ENCODE measurements at regions not wholly inside any gene's neighbourhood (a gene's known extent, or its start where the extent isn't known, plus 50 kb on each side); places are given as distances from the start of the nearest gene placed in this dataset.

DNA sequence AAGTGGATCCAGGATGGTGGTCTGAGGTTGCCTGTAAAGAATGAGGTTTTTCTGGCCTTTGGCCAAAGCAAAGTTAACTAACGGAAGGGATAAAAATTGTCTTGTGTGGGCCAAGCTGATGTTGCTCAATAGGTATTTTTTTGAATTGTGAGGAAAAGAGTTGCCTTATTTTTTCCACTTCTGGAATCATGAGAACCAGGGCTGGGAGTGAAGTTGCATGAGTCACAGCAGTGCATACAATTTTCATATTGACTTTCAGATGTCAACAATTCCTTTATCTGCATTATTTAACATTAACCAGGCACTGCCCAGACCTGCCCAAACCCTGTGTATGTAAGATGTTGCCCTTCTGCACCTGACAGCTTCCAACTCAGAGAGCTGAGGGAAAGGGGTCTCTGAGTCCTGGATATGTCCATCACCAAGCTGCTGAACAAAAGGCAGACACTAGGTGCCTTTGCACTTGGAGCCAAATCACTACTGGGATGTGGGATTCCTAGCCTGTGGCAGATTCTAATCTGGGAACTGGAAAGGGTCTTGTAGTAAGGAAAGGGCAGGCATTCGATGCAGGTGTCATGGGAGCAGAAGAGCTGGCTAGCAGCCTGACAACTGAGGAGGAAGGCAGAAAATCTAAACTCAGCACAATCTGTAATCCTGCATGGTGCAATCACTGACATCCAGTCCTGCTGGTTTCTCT, 52.3 kb upstream of the SLC35B4 start:
- no peaks in the 10 kb centered on the region for H3K9me3 ChIP-seq
- no peak for TF ChIP-seq CTCF (IDR thresholded peaks at IDR 0.05)
- no peaks in the 10 kb centered on the region for H3K27me3 ChIP-seq (ENCODE audit: low read depth)
- H3K4me1 ChIP-seq = peaks cover 7% of the 10 kb centered on the region
- DNase-seq = no peak
- H3K36me3 ChIP-seq = no peaks in the 10 kb centered on the region
- peak; percentile 43 to 69 for ATAC-seq
- H3K27ac ChIP-seq = no peak overlapping the region
- H3K4me3 ChIP-seq = no peak overlapping the region
- intact Hi-C loops (cut with DNase I) = no loop called here

GRCh38 chr7:134367956-134368749, 51.4 kb upstream of the SLC35B4 start:
- DNase-seq (no peak), ATAC-seq (no peak)
- H3K4me3 ChIP-seq = no peak overlapping the region
- H3K27ac ChIP-seq = no peak overlapping the region
- H3K27me3 ChIP-seq (ENCODE audit: low read depth) = no peaks in the 10 kb centered on the region
- intact Hi-C loops (cut with DNase I) = no loop called here
- H3K4me1 ChIP-seq = peaks cover 7% of the 10 kb centered on the region
- TF ChIP-seq CTCF (IDR thresholded peaks at IDR 0.05) = no peak
- no peaks in the 10 kb centered on the region for H3K36me3 ChIP-seq
- H3K9me3 ChIP-seq = no peaks in the 10 kb centered on the region

Data from lower lobe of right lung (tissue), 2 donors.